Bronchial epithelial cell (primary cell): ENCODE measurements at regions not wholly inside any gene's neighbourhood (a gene's known extent, or its start where the extent isn't known, plus 50 kb on each side); places are given as distances from the start of the nearest gene placed in this dataset.
A peak's percentile ranks its signal among the peaks of the same experiment; 100 is the strongest.

ENCODE experiments used
- DNase-seq: peaks from one replicate; pipeline ENCODE4 v3.0.0-alpha.2; 2010; ENCODE audit warnings: low read depth
- FAIRE-seq: peaks from 2 replicates; lab custom pipeline; 2011; peaks lifted over from hg19 to GRCh38; lab: Jason Lieb, UNC
- H3K27me3 ChIP-seq: 2 replicates; pipeline ENCODE4 v1.5.1; 2011; ENCODE audit warnings: low read length; ENCODE audit not compliant: control insufficient read depth, insufficient read depth
- H3K36me3 ChIP-seq: 2 replicates; pipeline ENCODE4 v1.5.1; 2011; ENCODE audit warnings: low read length; ENCODE audit not compliant: control insufficient read depth, insufficient read depth
- H3K4me3 ChIP-seq: 2 replicates; pipeline ENCODE4 v1.5.1; 2011; ENCODE audit warnings: mild to moderate bottlenecking, low read depth, low read length, control low read depth
- CTCF ChIP-seq: IDR thresholded peaks from 2 replicates; pipeline ENCODE4 v1.5.1; 2011; ENCODE audit warnings: mild to moderate bottlenecking, moderate library complexity, low read length, control low read depth, inconsistent platforms; ENCODE audit not compliant: insufficient read depth, severe bottlenecking

- H3K27me3 ChIP-seq: peaks cover 2% of the 10 kb centered on the region
- H3K36me3 ChIP-seq: no peaks in the 10 kb centered on the region
- H3K4me3 ChIP-seq: no peak overlapping the region
- DNase-seq: no peak
- no peak for FAIRE-seq
- no peak for TF ChIP-seq CTCF
Measured at GRCh38 chr10:104505521-104506042, 135.5 kb upstream of the SORCS3 start.

GRCh38 chr10:104509981-104510380 is 131.1 kb upstream of the SORCS3 start:
- TF ChIP-seq CTCF: no peak
- Histone ChIP-seq H3K27me3 (peaks cover 2% of the 10 kb centered on the region), H3K36me3 (no peaks in the 10 kb centered on the region), H3K4me3 (no peak overlapping the region)
- FAIRE-seq: no peak
- DNase-seq: no peak

- FAIRE-seq (no peak), DNase-seq (no peak)
- peaks cover 2% of the 10 kb centered on the region for H3K27me3 ChIP-seq
- no peak overlapping the region for H3K4me3 ChIP-seq
- H3K36me3 ChIP-seq: no peaks in the 10 kb centered on the region
- TF ChIP-seq CTCF: no peak
Measured at GRCh38 chr10:104510644-104511043, 130.4 kb upstream of the SORCS3 start.

GRCh38 chr10:104512800-104513199 is 128.3 kb upstream of the SORCS3 start:
- DNase-seq (no peak), FAIRE-seq (no peak)
- Histone ChIP-seq H3K4me3 (no peak overlapping the region), H3K36me3 (no peaks in the 10 kb centered on the region), H3K27me3 (peaks cover under 1% of the 10 kb centered on the region)
- no peak for TF ChIP-seq CTCF

- peak; percentile 12 for DNase-seq
- H3K27me3 ChIP-seq: no peaks in the 10 kb centered on the region
- no peak for TF ChIP-seq CTCF
- H3K36me3 ChIP-seq: no peaks in the 10 kb centered on the region
- H3K4me3 ChIP-seq: no peak overlapping the region
- peak; percentile 32 for FAIRE-seq
Measured at GRCh38 chr10:104515678-104516199, 125.4 kb upstream of the SORCS3 start.

GRCh38 chr10:104516986-104517385 is 124.1 kb upstream of the SORCS3 start:
- DNase-seq (no peak), FAIRE-seq (no peak)
- Histone ChIP-seq H3K27me3 (no peaks in the 10 kb centered on the region), H3K36me3 (no peaks in the 10 kb centered on the region), H3K4me3 (no peak overlapping the region)
- no peak for TF ChIP-seq CTCF
